Stimulated activated CD8-positive, alpha-beta memory T cell treated with anti-CD3 and anti-CD28 coated beads, Interleukin-4, amount 100 ng/mL, for 24 hours (primary cell): ENCODE measurements at regions not wholly inside any gene's neighbourhood (a gene's known extent, or its start where the extent isn't known, plus 50 kb on each side); places are given as distances from the start of the nearest gene placed in this dataset.
"Not testable (repeated sequence)": the region's sequence is repeated elsewhere in the genome, so short reads cannot be mapped to it uniquely, and the experiment has no call there.

ENCODE experiments used
- DNase-seq: peaks from one replicate; pipeline ENCODE4 v3.0.0-alpha.2; 2020; ENCODE audit warnings: low read depth

DNA sequence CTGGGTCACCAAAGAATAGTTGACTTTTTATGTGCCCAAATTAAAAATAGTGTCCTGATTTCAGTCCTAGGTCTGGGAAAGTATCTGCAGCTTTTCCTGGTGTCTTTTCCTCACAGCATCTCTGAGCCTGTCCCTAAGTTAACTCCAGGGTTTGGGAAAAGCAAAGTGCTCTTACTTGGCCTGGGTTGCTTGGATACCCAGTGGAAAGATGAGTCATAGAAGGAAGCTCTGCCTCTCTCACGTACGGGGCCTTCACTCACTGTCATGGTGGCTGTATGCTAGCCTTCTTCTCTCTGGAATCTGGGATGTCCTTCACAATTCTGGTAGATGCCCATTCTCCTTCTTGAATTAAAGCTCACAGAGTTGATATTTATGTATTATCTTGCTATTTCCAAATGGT, 607.3 kb downstream of the ANKRD50 start:
- DNase-seq = no peak

DNA sequence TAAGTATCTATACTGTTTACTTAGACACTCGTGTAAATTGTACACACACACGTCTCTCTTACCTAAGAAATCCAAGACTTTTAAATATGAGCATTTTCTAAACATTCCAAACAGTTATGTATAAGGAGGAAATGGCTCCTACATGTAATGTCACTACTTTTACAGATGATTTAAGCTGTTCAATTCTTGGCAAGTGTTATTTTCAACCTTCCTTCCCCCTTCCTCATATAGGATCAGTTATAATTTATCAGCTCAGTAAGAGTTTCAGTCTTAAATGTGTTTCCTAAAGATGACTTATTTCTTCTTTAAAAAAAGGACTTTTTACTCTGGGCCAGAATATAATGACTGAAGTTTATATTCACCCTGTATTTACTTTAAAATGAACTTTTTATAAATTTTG, 601.1 kb downstream of the ANKRD50 start:
- DNase-seq = no peak

DNA sequence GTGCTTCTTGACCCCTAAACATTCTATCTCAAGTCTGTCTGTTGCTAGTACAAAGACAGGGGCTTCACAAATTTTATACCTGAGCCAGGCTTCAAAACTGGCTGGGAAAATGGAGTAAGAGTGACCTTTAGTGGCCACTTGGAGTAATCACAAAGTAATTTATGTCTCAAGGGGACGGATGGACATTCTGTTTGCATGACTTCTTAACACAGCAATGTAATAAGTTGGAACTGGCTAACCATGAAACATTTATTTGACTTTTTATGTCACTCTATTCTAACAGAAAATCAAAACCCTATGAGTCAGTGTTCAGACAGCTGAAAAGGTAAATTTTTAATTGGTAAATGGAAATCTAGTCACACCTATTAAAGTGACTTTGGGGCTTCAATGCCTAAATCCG, 600.6 kb downstream of the ANKRD50 start:
- no peak for DNase-seq

DNA sequence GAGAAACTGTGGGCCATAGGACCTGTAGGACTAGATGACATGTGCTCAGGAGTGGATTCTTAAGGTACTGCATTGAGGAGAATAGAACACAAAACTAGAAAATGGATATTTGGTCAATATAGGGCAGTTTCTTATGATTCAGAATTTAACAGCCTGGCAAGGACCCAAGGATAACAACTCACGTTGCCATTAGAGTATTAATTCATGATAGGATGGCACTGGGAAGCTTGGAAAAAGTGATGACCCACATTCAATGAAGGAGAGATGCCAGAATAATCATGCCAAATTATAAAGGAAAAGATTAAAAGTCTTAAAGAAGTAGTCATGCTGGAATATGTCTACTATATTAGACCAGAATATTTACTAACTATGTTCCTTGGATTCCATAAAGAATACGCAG, 594.5 kb downstream of the ANKRD50 start:
- no peak for DNase-seq

DNA sequence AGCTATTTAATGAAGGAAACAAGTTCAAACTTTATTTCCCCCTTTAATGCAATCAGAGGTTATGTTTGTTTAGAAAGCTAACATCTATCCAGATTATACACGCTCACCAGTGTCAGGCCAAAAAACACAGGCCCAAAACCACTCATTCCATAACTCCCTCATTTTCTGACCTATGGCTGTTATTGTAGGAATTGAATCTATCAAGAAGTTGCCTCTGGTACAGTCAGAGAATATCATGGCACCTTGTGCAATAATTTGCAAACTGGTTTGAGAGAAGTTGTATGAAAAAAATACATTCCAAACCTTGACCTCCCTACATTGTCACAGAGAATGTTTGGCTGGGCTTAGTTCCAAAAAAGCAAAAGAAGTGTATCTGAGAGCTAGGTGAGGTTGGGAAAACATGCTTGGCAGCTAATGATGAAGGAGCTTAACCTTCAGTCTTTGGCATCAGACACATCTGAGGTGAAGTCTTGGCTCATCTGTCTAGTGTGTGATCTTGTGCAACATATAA, 591.0 kb downstream of the ANKRD50 start:
- DNase-seq = no peak

DNA sequence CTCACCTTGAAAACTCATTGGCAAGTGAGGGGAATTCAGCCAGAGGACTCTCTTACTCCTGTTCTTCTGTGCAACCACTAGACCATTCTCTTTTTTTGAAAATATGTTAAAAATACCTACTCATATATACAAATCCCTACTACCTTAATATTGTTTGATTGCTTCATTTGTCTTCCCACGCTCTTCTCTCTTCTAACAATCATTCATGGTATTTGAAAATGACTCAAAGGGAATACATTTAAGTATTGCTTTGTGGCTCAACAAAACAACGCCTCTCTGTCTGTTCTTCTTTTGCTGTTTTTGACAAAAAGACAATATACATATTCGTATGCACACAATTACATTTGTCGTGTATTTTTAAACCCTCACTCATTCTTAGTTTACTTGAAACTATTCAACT, 589.4 kb downstream of the ANKRD50 start:
- no peak for DNase-seq

DNA sequence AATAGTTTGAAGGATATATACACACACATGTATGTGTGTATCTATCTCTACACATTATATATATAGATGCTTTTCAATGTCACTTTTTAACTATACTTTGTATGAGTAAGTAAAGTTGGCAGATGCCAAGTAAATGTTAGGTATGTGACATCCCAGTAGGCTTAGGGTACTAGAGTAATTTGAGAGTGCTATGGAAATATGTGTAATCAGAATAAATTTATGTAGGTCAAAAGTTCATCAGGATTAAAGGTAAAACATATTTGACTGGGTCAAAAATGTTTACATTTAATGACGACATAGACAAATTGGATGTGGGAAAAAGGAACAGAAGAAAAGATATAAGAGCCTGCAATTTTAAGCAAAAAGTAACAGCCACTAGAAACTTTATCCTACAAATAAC, 588.8 kb downstream of the ANKRD50 start:
- DNase-seq = no peak

DNA sequence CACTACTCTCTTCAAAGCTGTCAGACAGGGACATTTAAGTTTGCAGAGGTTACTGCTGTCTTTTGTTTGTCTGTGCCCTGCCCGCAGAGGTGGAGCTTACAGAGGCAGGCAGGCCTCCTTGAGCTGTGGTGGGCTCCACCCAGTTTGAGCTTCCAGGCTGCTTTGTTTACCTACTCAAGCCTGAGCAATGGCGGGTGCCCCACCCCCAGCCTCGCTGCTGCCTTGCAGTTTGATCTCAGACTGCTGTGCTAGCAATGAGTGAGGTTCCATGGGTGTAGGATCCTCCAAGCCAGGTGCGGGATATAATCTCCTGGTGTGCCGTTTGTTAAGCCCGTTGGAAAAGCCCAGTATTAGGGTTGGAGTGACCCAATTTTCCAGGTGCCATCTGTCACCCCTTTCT, 581.2 kb downstream of the ANKRD50 start:
- not testable (repeated sequence) for DNase-seq

DNA sequence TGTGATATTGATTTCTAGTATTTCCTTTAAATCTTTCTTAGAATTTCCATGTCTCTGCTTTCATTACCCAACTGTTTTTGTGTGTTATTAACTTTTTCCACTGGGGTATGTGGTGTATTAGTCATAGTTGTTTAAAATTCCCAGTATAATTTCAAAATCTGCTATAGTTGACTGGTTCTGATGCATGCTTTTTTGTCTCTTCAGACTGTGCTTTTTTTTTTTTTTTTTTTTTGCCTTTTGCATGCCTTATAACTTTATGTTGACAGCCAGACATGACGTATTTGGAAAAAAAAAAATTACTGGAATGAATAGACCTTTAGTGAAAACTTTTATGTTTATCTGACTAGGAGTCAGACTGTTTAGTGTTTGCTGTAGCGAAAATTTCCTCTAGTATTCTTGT, 580.4 kb downstream of the ANKRD50 start:
- no peak for DNase-seq

DNA sequence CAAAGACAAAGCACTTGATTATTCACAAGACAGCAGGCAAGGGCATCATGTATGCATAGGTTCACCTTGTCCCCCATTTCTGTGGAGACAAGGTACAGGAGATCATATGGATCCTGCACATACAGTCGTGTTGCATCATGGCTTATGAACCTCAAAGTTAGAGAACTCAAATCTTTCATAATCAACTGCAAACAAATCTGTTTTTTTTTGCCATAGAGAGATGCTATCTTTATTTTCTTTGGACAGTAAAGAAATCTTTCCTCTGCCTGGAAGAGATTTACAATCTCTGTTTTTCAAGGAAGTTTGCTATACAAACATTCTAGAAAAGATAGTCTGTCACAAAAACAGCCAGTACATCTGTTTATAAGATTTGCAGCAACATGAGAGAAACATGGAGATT, 578.8 kb downstream of the ANKRD50 start:
- no peak for DNase-seq

DNA sequence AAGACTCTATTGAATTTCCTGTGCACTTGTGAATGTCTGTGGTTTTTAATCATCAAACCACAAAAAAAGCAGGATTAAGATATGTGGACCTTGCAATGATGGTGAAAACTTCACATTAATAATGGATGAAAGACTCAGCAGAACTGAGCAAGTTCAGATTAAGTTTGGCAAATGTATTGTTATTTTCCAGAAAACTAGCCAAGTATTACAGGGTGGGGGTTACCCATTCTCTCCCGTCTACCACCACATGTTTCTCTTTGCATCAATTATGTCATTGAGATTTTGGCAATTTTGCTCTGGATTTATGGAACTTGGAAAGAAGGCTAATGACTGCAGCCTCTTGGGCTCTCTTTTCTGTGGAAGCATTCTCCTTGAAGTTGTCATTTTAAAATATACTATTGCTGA, 577.1 kb downstream of the ANKRD50 start:
- no peak for DNase-seq

DNA sequence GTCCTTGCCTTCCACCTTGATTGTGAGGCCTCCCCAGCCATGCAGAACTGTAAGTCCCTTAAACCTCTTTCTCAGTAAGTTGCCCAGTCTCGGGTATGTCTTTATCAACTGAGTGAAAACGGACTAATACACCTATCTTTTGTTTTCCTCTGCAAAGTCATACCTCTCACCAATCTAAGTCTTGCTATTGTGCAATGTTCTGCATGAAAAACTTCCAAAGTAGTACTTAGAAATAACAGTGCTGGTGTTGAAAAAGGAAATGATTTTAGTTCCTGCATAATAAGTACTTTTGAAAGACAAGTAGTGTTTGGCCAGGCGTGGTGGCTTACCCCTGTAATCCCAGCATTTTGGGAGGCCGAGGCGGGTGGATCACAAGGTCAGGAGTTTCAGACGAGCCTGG, 573.5 kb downstream of the ANKRD50 start:
- DNase-seq = no peak

DNA sequence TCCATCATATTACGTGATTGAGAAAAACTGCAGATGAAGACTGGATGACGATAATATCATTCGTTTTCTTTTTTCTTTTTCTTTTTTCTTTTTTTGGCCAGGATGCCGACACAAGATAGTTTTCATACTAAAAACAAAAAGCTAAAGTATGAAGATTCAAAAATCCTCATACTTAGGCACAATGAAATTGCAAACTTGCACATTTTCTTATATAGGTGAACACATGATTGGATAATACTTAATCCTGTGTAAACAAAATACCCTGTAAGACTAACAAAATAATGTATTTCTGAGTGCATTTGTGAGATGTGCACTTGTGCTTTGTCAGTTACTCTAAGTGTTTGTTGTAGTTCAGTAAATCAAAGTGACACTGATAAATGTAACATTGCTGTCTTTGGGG, 568.9 kb downstream of the ANKRD50 start:
- DNase-seq = no peak

DNA sequence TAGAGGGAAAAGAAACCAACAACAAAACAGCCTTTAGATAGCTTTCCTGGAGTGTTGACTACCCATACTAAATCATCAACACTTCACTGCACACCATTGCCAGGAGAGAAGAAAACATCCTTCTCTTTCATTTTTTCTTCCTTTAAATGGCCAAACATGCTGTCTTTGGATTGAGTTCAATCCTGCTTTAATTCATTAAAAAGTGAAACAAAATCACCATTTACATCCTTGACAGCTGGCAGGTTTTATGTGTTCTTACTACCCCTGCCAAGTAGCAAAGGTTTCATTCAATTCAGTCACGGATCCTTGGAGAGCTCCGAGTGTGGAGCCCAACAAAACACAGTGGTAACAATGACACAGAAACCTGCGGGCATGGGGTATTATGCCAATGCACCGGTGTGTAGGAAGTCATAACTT, 568.3 kb downstream of the ANKRD50 start:
- no peak for DNase-seq

DNA sequence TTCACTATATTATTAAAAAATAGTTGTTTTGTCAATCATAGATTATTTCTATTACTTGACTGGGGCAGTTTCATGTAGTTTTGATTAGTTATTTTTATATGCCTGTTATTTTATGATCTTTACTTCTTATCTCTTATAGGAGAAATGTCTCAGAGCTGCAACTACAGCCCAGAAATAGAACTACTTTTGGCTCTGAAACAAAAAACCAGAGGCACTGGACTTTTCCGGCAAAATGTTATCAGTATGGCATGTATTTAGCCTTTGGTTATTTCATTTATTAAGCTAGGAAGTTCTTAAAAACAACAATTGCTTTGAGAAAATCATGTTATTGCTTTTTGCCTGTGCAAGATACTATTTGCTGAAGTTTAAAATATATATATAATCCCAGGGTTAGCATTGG, 566.5 kb downstream of the ANKRD50 start:
- no peak for DNase-seq

DNA sequence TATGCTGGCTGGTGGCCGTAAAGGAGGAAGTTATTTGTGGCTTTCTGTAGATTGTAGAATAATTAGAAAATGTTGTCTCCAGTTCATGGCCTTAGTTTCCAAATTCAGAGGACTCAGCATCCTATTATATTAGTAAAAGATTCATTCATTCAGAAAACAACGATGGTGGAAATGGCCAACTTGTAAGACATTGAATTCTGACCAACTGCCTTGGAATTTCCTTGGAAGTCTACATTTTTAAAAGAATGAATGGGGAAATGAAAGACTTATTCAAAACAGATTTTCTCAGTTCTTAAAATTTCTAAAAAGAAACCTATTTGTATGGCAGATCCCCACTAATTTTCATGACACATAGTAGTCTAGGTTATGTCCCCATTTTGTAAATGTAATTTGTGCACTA, 561.5 kb downstream of the ANKRD50 start:
- DNase-seq = no peak

DNA sequence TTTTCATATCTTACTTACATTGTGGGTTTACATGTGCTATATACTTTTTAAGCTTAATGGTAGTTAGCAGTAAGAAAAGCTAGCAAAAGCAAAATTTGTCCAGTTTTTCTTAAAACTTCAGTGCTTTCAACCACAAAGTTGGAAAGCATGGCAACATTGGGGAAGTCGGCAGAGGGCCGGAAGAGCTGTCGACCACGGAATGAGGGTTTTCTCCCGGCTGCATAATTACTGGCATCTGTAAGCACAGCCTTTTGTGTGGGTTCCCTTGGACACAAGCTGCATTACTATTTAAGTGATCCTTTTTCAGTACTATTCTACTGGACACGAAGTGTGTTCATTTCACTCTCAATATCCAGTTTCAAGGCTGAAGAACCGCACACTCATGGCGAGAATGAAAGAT, 560.4 kb downstream of the ANKRD50 start:
- DNase-seq = no peak

DNA sequence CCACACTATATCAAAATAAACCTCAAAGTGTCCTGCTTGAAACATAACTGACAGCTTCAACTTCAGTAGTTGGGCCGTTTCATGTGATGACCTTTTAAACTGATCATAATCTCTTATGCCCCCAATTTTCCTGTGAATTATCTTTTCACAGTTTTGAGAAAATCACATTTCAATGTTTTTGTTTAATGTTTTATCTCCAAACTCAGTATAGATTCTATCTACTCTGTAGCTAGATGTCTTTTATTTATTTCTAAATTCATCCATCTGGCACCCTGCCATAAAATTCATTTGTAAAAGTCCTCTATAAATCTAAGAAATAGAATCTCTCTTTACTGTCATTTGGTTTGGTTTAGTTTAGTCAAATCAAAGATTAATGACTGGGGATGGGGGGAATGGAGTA, 557.3 kb downstream of the ANKRD50 start:
- DNase-seq = no peak

DNA sequence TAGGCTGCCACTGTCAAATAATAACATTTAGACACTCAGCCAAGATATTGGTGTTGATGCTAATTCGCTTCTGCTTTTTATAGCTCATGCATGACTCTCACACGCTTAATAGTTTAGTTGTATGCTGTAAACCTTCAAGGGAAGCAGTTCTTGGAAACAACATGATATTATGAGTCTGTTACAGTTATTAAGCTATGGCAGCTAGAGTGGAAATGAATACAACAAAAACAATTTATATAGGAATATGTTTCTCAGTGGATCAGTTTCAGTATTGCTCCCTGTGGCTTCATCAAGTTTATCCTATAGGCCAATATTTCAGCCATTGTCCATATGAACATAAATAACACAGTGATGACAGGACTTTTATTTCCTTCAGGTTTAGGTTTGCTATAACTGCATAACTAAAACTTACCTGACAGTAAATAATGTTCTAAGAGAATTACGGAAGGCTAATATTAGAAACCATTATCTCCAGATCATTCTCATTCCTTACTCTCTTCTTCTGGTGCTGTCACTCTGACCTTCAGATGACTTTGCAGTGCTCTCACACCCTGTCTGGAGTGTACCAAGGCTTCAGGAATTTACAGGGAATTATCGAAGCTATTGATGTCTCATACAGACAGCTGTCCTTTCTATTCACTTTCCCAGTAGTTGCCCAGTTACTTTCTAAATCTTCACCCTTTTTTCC, 555.0 kb downstream of the ANKRD50 start:
- no peak for DNase-seq

DNA sequence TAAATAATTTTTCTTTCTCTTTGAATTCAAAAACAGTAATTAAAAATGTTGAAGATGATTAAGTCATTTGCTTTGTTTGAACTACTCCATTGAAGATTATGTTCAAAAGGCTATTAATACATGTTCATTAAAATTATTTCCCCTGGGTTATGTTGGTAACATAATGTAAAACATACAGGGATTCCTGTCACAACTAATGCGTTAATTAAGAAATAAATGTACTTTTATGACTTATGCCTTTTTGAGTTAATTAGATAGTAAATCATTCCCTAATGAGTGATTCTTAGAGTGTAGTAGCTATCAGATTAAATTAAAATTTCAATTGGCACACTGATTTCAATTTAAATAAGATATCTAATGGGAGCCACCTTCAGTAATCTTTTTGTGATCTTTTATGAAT, 549.1 kb downstream of the ANKRD50 start:
- no peak for DNase-seq

DNA sequence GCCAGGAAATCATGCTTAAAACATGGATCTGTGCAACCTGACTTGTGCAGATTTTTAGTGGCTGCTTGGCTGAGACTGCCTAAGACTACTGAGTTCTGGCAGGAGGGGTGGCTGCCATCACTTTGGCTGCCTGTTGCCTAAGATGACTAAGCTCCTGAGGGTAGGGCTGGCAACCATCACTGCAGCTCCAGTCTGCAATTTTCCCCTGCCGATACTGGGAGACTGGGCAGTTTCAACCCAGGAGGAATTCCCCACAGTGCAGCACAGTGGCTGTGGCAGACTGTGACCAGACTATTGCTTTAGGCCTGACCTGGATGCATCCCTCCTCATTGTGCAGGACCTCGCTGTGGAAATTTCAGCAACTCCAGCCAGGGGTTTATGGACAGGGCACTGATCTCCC, 544.9 kb downstream of the ANKRD50 start:
- no peak for DNase-seq

DNA sequence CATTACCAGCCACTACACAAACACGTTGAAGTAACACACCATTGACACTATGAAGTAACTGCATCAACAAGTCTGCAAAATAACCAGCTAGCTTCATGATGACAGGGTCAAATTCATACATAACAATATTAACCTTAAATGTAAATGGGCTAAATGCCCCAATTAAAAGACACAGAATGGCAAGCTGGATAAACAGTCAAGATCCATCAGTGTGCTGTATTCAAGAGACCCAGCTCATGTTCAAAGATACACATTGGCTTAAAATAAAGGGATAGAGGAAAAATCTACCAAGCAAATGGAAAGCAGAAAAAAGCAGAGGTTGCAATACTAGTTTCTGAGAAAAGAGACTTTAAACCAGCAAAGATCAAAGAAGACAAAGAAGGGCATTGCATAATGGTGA, 543.0 kb downstream of the ANKRD50 start:
- DNase-seq = not testable (repeated sequence)

DNA sequence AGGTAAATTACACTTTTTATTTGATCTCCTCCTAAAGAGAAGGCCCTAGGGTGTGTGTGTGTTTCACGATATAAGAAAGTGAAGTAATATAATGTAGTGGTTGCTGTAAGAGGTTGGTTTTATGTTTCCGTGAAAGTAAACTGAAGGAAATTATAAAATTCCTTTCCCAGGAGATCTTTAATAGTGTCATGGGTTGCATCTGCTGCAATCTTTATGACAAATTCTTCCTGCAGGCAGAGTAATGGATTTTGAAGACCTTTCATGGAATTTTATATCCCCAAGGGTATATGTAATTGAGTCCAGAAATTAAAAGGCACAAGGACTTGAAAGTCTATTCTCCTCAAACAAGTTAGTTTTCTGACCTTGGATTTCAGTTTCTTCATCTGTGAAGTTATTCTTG, 538.6 kb downstream of the ANKRD50 start:
- no peak for DNase-seq

DNA sequence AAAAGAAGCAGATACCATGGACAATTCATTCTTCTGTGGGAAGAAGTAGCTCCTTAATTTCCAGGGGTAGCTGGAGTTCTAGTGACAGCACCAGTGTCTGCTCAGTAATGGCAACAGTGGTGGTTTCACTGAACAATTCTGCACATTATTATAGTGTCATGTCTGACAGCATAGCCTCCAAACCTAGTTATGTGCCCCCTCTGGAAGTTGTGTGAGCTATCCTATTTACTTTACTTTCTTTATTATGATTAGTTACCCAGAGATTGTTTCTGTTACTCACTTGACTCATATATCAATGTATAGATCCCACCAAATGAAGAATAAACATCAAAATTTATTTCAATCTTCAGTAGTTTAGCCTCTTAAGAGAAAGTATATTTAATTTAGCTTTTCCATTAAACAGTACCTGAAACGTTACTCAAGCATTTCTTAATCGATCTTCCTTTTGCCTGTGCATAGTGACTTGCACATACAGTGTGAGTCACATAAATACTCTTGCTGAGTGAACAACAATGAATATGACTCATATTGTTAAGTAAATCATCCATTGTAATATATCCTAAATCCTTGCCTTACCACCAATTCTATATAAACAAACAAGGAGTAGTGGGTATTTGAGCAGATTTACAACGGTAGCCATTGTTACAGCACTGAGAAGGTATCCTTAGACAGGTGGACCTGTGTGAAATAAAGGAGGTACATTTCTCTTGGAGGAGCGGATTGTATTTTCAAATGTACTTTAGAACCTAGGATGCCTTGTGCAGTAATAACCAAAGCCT, 534.7 kb downstream of the ANKRD50 start:
- no peak for DNase-seq
